COLO668 (cell line): ENCODE measurements at regions not wholly inside any gene's neighbourhood (a gene's known extent, or its start where the extent isn't known, plus 50 kb on each side); places are given as distances from the start of the nearest gene placed in this dataset.
"Not testable (repeated sequence)": the region's sequence is repeated elsewhere in the genome, so short reads cannot be mapped to it uniquely, and the experiment has no call there.

Experiments used
- DNase-seq: peaks from one replicate; lab custom pipeline; 2025; ENCODE audit not compliant: unreplicated experiment; lab: John Stamatoyannopoulos, UW

- DNase-seq: peak; percentile 72
These were observed 107.2 kb upstream of the L3MBTL4 start for GRCh38 chr18:6521803-6522418.

GRCh38 chr18:6525604-6526003, 110.9 kb upstream of the L3MBTL4 start:
- DNase-seq: no peak

GRCh38 chr18:6537475-6537874, 122.8 kb upstream of the L3MBTL4 start:
- DNase-seq: no peak

- not testable (repeated sequence) for DNase-seq
These were observed 126.5 kb upstream of the L3MBTL4 start for GRCh38 chr18:6541131-6541679.

GRCh38 chr18:6542296-6542695, 127.6 kb upstream of the L3MBTL4 start:
- no peak for DNase-seq

- no peak for DNase-seq
These were observed 128.7 kb upstream of the L3MBTL4 start for GRCh38 chr18:6543330-6543908.

- no peak for DNase-seq
These were observed 131.5 kb upstream of the L3MBTL4 start for GRCh38 chr18:6546229-6546628.

- peak; percentile 27 for DNase-seq
These were observed 132.8 kb upstream of the L3MBTL4 start for GRCh38 chr18:6547476-6547875.

GRCh38 chr18:6553234-6553900, 138.7 kb upstream of the L3MBTL4 start:
- no peak for DNase-seq

- DNase-seq: no peak
These were observed 142.5 kb upstream of the L3MBTL4 start for GRCh38 chr18:6557057-6557769.

- DNase-seq: no peak
These were observed 143.1 kb upstream of the L3MBTL4 start for GRCh38 chr18:6557770-6558248.

- no peak for DNase-seq
These were observed 143.9 kb upstream of the L3MBTL4 start for GRCh38 chr18:6558446-6559156.

GRCh38 chr18:6559296-6559695, 144.6 kb upstream of the L3MBTL4 start:
- DNase-seq: no peak

GRCh38 chr18:6561016-6561415, 146.3 kb upstream of the L3MBTL4 start:
- no peak for DNase-seq

GRCh38 chr18:6561420-6561861, 146.7 kb upstream of the L3MBTL4 start:
- DNase-seq: no peak

GRCh38 chr18:6561862-6562291, 147.2 kb upstream of the L3MBTL4 start:
- no peak for DNase-seq

GRCh38 chr18:6563896-6564295, 149.2 kb upstream of the L3MBTL4 start:
- DNase-seq: no peak

GRCh38 chr18:6564950-6565814, 150.5 kb upstream of the L3MBTL4 start:
- DNase-seq: no peak

GRCh38 chr18:6565815-6566081, 151.0 kb upstream of the L3MBTL4 start:
- DNase-seq: no peak

GRCh38 chr18:6566338-6566911, 151.7 kb upstream of the L3MBTL4 start:
- DNase-seq: no peak
